Testis (tissue), 2 donors: ENCODE measurements at regions not wholly inside any gene's neighbourhood (a gene's known extent, or its start where the extent isn't known, plus 50 kb on each side); places are given as distances from the start of the nearest gene placed in this dataset.

Experiments used
- POLR2A ChIP-seq: fragments of 450-650 bp; IDR thresholded peaks from one replicate; pipeline ENCODE4 v1.6.1; 2017; ENCODE audit warnings: antibody characterized with exemption, mild to moderate bottlenecking, moderate library complexity
- TF ChIP-seq, protein P1 (sequence below), 3 experiments: fragments of 450-650 bp in 2 of 3; fragments of 200-600 bp in 1 of 3; sonication (generic) in 1 of 3; IDR thresholded peaks; one replicate each; pipeline ENCODE4 v1.5.1; 2016 to 2019; ENCODE audit warnings: antibody characterized with exemption in 3 of 3, mild to moderate bottlenecking in 2 of 3, moderate library complexity in 1 of 3

GRCh38 chr13:63408331-63409189 is 1992.9 kb upstream of the PCDH20 start:
- TF ChIP-seq, protein P1, sequence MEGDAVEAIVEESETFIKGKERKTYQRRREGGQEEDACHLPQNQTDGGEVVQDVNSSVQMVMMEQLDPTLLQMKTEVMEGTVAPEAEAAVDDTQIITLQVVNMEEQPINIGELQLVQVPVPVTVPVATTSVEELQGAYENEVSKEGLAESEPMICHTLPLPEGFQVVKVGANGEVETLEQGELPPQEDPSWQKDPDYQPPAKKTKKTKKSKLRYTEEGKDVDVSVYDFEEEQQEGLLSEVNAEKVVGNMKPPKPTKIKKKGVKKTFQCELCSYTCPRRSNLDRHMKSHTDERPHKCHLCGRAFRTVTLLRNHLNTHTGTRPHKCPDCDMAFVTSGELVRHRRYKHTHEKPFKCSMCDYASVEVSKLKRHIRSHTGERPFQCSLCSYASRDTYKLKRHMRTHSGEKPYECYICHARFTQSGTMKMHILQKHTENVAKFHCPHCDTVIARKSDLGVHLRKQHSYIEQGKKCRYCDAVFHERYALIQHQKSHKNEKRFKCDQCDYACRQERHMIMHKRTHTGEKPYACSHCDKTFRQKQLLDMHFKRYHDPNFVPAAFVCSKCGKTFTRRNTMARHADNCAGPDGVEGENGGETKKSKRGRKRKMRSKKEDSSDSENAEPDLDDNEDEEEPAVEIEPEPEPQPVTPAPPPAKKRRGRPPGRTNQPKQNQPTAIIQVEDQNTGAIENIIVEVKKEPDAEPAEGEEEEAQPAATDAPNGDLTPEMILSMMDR (IDR thresholded peaks at IDR 0.05) = no peak
- TF ChIP-seq POLR2A = no peak
